ENCODE measurements at regions not wholly inside any gene's neighbourhood (a gene's known extent, or its start where the extent isn't known, plus 50 kb on each side); places are given as distances from the start of the nearest gene placed in this dataset.

DNA sequence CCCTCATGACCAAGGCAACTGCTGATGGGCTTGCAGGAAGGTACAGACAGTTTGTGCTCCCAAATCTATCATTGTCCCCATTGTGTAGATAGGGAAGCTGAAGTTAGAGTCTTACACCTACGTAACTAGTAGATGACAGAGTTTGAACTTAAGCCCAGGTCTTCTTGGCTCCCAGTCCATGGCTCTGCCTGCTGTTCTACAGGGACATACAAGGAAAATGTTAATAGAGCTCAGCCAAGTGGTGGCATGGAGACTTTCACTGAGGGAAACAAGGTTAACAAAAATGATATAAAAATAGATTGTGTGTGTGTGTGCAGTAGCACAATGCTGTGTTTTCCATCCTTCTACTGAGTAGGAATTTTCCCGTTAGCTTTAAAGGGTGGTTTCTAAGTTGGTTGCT lies 936.5 kb downstream of the RPA4 start:
- H2AFZ ChIP-seq (ENCODE audit: low read length): no peak overlapping the region
- no peaks in the 10 kb centered on the region for H3K23me2 ChIP-seq (ENCODE audit: low read depth, low read length)
- ChIA-PET POLR2A (ENCODE audit: partially characterized antibody) (no interaction called here), CTCF (ENCODE audit: partially characterized antibody) (interaction anchor here (0.6 kb wide), 1 partner anchor 1390 kb away, joined by 3 read pairs; no protein-coding TSS in a partner anchor)
- H4K8ac ChIP-seq (ENCODE audit: extremely low read depth, insufficient read depth, low read length): no peak overlapping the region
- H4K5ac ChIP-seq (ENCODE audit: insufficient read length, low read depth, low read length): no peak overlapping the region
- H3K4ac ChIP-seq (replicated peaks; ENCODE audit: insufficient read length, low read depth, low read length): no peak overlapping the region
- no peak overlapping the region for H3K4me3 ChIP-seq (ENCODE audit: extremely low read depth in 1 of 4, insufficient read depth in 2 of 4, low read depth in 3 of 4, low read length in 4 of 4)
- H3K27me3 ChIP-seq (replicated peaks in 1 of 4; ENCODE audit: control insufficient read depth in 3 of 4, extremely low read depth in 1 of 4, insufficient read depth in 3 of 4, low read length in 3 of 4): no peaks in the 10 kb centered on the region
- WGBS, 2 experiments (ENCODE audit: extremely low coverage in 1 of 2, insufficient coverage in 1 of 2, insufficient read length in 1 of 2, insufficient replicate concordance in 2 of 2, low coverage in 1 of 2, low lambda C conversion rate in 2 of 2, missing lambda C conversion rate in 1 of 2): 100% methylated on average over 2 of the region's 2 CpGs; no CpG with 5 or more reads in 1 of the 2 experiments
- no peaks in the 10 kb centered on the region for H3K9me3 ChIP-seq (ENCODE audit: insufficient read depth in 2 of 2, low read depth in 1 of 2, low read length in 1 of 2)
- DNase-seq (ENCODE audit: low read depth in 1 of 2, low spot score in 2 of 2) (no peak), FAIRE-seq (no peak)
- no peak overlapping the region for H3K18ac ChIP-seq (ENCODE audit: extremely low read depth, low read length)
- no peak overlapping the region for H2BK5ac ChIP-seq (ENCODE audit: low read depth, low read length)
- H2BK120ac ChIP-seq (replicated peaks; ENCODE audit: low read depth, low read length): no peak overlapping the region
- H2BK12ac ChIP-seq (ENCODE audit: low read depth, low read length): no peak overlapping the region
- H4K20me1 ChIP-seq (replicated peaks in 1 of 2; ENCODE audit: control insufficient read depth in 1 of 2, insufficient read depth in 2 of 2, low read length in 2 of 2): no peaks in the 10 kb centered on the region
- no peak overlapping the region for H3K23ac ChIP-seq (ENCODE audit: insufficient read length)
- no peak overlapping the region for H3K14ac ChIP-seq (ENCODE audit: insufficient read length)
- H3K9ac ChIP-seq (replicated peaks in 1 of 4; ENCODE audit: extremely low read depth in 1 of 4, low read depth in 3 of 4, low read length in 3 of 4): no peak overlapping the region
- H2BK20ac ChIP-seq (ENCODE audit: low read length): no peak overlapping the region
- no peaks in the 10 kb centered on the region for H3K79me2 ChIP-seq (ENCODE audit: control insufficient read depth in 1 of 2, insufficient read depth in 2 of 2, low read length in 2 of 2)
- H3K79me1 ChIP-seq (ENCODE audit: low read depth, low read length): no peaks in the 10 kb centered on the region
- no peak overlapping the region for H2BK15ac ChIP-seq (ENCODE audit: low read length)
- H3K4me2 ChIP-seq (ENCODE audit: insufficient read depth in 1 of 2, low read depth in 2 of 2, low read length in 2 of 2): no peak overlapping the region
- H3K27ac ChIP-seq (ENCODE audit: low read depth, low read length): no peak overlapping the region
- no peaks in the 10 kb centered on the region for H3K36me3 ChIP-seq (ENCODE audit: control insufficient read depth in 2 of 4, insufficient read depth in 4 of 4, low read length in 3 of 4)
- no peak overlapping the region for H3K56ac ChIP-seq (replicated peaks; ENCODE audit: insufficient read length, low read depth, low read length)
- no peaks in the 10 kb centered on the region for H3K4me1 ChIP-seq (replicated peaks in 1 of 4; ENCODE audit: control insufficient read depth in 3 of 4, insufficient read depth in 4 of 4, low read length in 3 of 4)
- no peak overlapping the region for H2AK5ac ChIP-seq (ENCODE audit: low read depth, low read length)
- H4K91ac ChIP-seq (replicated peaks; ENCODE audit: insufficient read length, low read length): no peak overlapping the region
- TF ChIP-seq PHF8 (conservative IDR thresholded peaks at IDR 0.05; ENCODE audit: low read depth, low read length) (no peak), CBX8 (IDR thresholded peaks at IDR 0.05; ENCODE audit: borderline replicate concordance, low read depth, low read length) (no peak), SUZ12 (IDR thresholded peaks at IDR 0.05; ENCODE audit: low read length) (no peak), SRF (IDR thresholded peaks at IDR 0.05; ENCODE audit: low read depth, low read length) (no peak), RAD21 (IDR thresholded peaks at IDR 0.05 in 1 of 2, conservative IDR thresholded peaks at IDR 0.05 in 1 of 2; ENCODE audit: low read depth in 2 of 2, low read length in 2 of 2) (no peak), TBP (IDR thresholded peaks at IDR 0.05; ENCODE audit: low read depth, low read length) (no peak), MAFK (IDR thresholded peaks at IDR 0.05; ENCODE audit: low read depth, low read length) (no peak), GTF2F1 (IDR thresholded peaks at IDR 0.05; ENCODE audit: borderline replicate concordance, low read depth, low read length) (no peak), TEAD4 (IDR thresholded peaks at IDR 0.05; ENCODE audit: low read depth, low read length) (no peak), TAF1 (IDR thresholded peaks at IDR 0.05; ENCODE audit: low read depth, low read length) (no peak), KDM5A (IDR thresholded peaks at IDR 0.05; ENCODE audit: low read length) (no peak), SIRT6 (IDR thresholded peaks at IDR 0.05; ENCODE audit: low read length) (no peak), YY1 (IDR thresholded peaks at IDR 0.05; ENCODE audit: low read depth, low read length) (no peak), FOSL1 (IDR thresholded peaks at IDR 0.05; ENCODE audit: insufficient read depth, low read depth, low read length) (no peak), EZH2 (IDR thresholded peaks at IDR 0.05; ENCODE audit: low read depth, low read length, severe bottlenecking) (no peak)
- TF ChIP-seq, protein P1, sequence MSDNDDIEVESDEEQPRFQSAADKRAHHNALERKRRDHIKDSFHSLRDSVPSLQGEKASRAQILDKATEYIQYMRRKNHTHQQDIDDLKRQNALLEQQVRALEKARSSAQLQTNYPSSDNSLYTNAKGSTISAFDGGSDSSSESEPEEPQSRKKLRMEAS (IDR thresholded peaks at IDR 0.05): no peak
